GM12873 (cell line): ENCODE measurements at regions not wholly inside any gene's neighbourhood (a gene's known extent, or its start where the extent isn't known, plus 50 kb on each side); places are given as distances from the start of the nearest gene placed in this dataset.

Source experiments
- TF ChIP-seq, protein P1 (sequence below): IDR thresholded peaks from 2 replicates; pipeline ENCODE4 v1.5.1; 2012; ENCODE audit warnings: low read depth, mild to moderate bottlenecking, moderate library complexity, low read length, control low read depth; ENCODE audit not compliant: insufficient read depth; ENCODE audit errors: missing control alignments

- TF ChIP-seq, protein P1, sequence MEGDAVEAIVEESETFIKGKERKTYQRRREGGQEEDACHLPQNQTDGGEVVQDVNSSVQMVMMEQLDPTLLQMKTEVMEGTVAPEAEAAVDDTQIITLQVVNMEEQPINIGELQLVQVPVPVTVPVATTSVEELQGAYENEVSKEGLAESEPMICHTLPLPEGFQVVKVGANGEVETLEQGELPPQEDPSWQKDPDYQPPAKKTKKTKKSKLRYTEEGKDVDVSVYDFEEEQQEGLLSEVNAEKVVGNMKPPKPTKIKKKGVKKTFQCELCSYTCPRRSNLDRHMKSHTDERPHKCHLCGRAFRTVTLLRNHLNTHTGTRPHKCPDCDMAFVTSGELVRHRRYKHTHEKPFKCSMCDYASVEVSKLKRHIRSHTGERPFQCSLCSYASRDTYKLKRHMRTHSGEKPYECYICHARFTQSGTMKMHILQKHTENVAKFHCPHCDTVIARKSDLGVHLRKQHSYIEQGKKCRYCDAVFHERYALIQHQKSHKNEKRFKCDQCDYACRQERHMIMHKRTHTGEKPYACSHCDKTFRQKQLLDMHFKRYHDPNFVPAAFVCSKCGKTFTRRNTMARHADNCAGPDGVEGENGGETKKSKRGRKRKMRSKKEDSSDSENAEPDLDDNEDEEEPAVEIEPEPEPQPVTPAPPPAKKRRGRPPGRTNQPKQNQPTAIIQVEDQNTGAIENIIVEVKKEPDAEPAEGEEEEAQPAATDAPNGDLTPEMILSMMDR: no peak
These were observed 243.6 kb downstream of the ARRDC4 start for GRCh38 chr15:98203872-98204660.

DNA sequence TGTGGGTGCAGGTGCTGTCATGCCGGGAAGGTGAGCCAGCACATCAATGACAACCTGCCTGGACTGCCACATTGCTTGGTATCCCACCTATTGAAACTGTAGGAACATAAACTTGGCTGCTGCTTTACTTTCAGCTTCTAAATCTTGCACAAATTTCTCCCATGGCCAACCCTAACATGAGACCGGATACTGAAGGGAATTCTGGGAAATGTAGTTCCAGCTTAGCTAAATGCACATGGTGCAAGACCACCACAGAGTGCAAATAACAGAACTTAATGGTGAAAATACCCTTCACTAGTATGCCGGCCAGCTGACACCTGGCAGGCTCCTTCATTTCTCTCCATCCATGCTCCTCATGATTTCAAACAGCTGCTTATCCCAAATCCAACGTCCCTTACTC lies 247.4 kb downstream of the ARRDC4 start:
- TF ChIP-seq, protein P1: no peak

DNA sequence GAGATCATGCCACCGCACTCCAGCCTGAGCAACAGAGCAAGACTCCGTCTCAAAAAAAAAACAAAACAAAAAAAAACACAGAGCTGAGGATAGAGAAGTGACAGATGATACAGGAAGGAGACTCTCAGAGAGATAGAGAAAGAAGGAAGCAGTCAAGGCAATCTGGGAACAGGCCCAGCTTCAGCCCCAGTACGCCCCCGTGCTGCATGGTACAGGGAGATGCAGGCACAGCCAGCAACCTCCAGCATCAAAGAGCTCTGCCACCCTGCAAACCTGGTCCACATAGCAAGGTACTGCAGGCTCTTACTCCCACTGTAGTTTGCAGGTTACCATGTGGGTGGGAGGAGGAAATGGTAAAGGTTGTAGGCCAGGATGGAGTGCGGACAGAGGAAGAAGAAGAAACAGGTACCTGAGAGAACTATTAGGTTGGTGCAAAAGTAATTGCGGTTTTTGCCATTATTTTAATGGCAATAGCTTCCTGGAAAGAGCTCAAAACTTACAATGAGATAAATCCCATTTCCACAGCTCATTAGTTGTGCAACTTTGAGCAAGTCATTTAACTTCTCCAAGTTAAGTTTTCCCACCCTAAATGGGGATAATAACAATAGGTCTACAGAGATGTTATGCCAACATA lies 253.0 kb downstream of the ARRDC4 start:
- TF ChIP-seq, protein P1: no peak

DNA sequence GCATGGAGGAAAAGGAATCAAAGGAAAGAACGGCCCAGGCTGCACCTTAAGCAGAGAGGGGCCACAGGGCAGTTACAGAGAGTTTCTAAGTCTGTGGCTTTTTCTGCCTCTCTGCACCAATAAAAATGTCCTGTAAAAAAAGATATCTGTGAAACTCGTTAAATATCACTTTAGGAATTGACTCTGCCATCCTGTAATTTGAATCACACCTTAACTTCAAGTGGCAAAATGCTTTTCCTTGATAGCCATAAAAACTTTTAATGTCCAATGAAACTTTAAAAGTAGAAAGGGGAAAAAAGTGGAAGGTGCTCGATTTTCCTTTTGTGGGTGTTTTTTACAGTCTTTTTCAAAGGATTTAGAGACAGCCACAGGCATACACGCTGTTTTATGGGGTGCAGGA lies 255.7 kb downstream of the ARRDC4 start:
- TF ChIP-seq, protein P1: no peak

- TF ChIP-seq, protein P1: no peak
These were observed 256.9 kb downstream of the ARRDC4 start for GRCh38 chr15:98217356-98217755.

DNA sequence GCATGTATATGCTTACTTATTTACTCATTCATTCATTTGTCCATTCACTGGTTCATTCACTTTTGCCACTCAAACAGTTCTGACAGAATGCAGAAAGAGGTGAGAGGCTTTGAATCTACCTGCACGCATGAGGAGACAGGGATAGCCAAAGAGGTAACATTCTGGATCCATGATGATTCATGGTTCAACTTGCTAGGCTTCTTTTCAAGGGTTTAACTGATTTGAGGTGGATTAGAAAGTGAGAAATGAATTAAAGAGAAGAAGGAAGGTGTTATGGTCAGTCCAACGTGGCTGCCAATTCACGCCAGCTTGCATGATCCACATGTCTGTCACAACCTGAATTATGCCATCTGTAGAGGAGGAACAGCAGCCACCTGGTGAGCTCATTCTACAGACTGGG lies 260.6 kb downstream of the ARRDC4 start:
- TF ChIP-seq, protein P1: no peak

GRCh38 chr15:98221577-98221976 lies 261.1 kb downstream of the ARRDC4 start:
- TF ChIP-seq, protein P1: no peak
